Esophagus muscularis mucosa (tissue), 4 donors: ENCODE measurements at regions not wholly inside any gene's neighbourhood (a gene's known extent, or its start where the extent isn't known, plus 50 kb on each side); places are given as distances from the start of the nearest gene placed in this dataset.

Experiments used
- DNase-seq: peaks from one replicate; pipeline ENCODE4 v3.0.0-alpha.2; 2017; ENCODE audit errors: extremely low spot score
- H3K27ac ChIP-seq, 4 donors: fragments of 200-600 bp; sonication (generic); replicated peaks in 1 of 4; 1 replicate in 3 of 4; 2 replicates in 1 of 4; pipeline ENCODE4 v1.5.1; 2016 to 2019; ENCODE audit warnings: mild to moderate bottlenecking in 1 of 4
- H3K27me3 ChIP-seq, 4 donors: fragments of 200-600 bp; sonication (generic); one replicate each; pipeline versions ENCODE4 v1.5.1 to v1.6.0; 2016 to 2019
- H3K36me3 ChIP-seq, 4 donors: fragments of 200-600 bp; sonication (generic); one replicate each; pipeline ENCODE4 v1.5.1; 2016 to 2019
- H3K4me1 ChIP-seq, 4 donors: fragments of 200-600 bp; sonication (generic); one replicate each; pipeline ENCODE4 v1.5.1; 2016 to 2019
- H3K4me3 ChIP-seq, 4 donors: fragments of 200-600 bp; sonication (generic); 1 replicate in 2 of 4; 2 replicates in 2 of 4; pipeline ENCODE4 v1.5.1; 2016 to 2019; ENCODE audit warnings: mild to moderate bottlenecking in 4 of 4, moderate library complexity in 1 of 4
- H3K9me3 ChIP-seq, 4 donors: fragments of 200-600 bp; sonication (generic); 1 replicate in 3 of 4; 2 replicates in 1 of 4; pipeline ENCODE4 v1.5.1; 2016 to 2019
- EP300 ChIP-seq: sonication (generic); formaldehyde crosslinking; IDR thresholded peaks from one replicate; pipeline ENCODE4 v1.6.1; 2017; ENCODE audit warnings: antibody characterized with exemption
- POLR2A ChIP-seq: fragments of 450-650 bp; IDR thresholded peaks from one replicate; pipeline ENCODE4 v1.6.1; 2017; ENCODE audit warnings: antibody characterized with exemption, moderate library complexity, mild to moderate bottlenecking, low read depth
- POLR2AphosphoS5 ChIP-seq, 2 donors: sonication (generic); formaldehyde crosslinking; IDR thresholded peaks; one replicate each; pipeline ENCODE4 v1.6.1; 2017; ENCODE audit warnings: antibody characterized with exemption in 2 of 2
- WGBS: methylation state at CpG from one replicate; pipeline ENCODE4 v1.1.5; 2018; 5-methylcytosine and 5-hydroxymethylcytosine counted together
- intact Hi-C: fragments of 100-400 bp; cut with DNase I; formaldehyde crosslinking; loops from one replicate; pipeline ENCODE4 v1.15.1; 2023
- TF ChIP-seq, protein P1 (sequence below), 3 experiments: fragments of 200-600 bp in 2 of 3; fragments of 450-650 bp in 1 of 3; sonication (generic) in 2 of 3; IDR thresholded peaks; one replicate each; pipeline ENCODE4 v1.5.1; 2017 to 2019; ENCODE audit warnings: antibody characterized with exemption in 3 of 3, mild to moderate bottlenecking in 2 of 3, moderate library complexity in 1 of 3

DNA sequence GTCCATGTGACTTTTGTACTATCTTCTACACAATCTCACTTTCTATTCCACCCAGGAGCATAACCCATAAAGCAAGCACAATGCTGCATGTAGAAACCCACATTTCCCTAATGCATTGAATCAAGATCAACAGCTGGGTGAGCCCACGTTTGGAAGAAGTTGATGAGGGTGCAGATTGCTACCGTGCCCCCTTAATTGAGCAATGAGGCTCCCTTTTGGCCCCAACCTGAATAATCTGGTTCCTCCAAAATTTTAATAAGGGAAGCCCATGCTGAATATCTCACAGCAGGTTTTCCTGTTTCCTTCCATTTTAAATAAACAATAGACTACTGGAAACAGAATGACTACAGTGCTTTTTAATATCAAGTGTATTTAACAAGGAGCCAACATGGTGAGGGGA is 403.6 kb upstream of the SGCG start:
- Histone ChIP-seq H3K27me3 (no peaks in the 10 kb centered on the region), H3K4me3 (no peak overlapping the region), H3K9me3 (no peaks in the 10 kb centered on the region), H3K36me3 (no peaks in the 10 kb centered on the region), H3K4me1 (no peaks in the 10 kb centered on the region), H3K27ac (no peak overlapping the region)
- intact Hi-C loops, result no loop called here
- no peak for DNase-seq
- TF ChIP-seq, protein P1, sequence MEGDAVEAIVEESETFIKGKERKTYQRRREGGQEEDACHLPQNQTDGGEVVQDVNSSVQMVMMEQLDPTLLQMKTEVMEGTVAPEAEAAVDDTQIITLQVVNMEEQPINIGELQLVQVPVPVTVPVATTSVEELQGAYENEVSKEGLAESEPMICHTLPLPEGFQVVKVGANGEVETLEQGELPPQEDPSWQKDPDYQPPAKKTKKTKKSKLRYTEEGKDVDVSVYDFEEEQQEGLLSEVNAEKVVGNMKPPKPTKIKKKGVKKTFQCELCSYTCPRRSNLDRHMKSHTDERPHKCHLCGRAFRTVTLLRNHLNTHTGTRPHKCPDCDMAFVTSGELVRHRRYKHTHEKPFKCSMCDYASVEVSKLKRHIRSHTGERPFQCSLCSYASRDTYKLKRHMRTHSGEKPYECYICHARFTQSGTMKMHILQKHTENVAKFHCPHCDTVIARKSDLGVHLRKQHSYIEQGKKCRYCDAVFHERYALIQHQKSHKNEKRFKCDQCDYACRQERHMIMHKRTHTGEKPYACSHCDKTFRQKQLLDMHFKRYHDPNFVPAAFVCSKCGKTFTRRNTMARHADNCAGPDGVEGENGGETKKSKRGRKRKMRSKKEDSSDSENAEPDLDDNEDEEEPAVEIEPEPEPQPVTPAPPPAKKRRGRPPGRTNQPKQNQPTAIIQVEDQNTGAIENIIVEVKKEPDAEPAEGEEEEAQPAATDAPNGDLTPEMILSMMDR (IDR thresholded peaks at IDR 0.05), result no peak
- TF ChIP-seq EP300, result no peak
- TF ChIP-seq POLR2A, result no peak
- TF ChIP-seq POLR2AphosphoS5 (IDR thresholded peaks at IDR 0.05), result no peak
- WGBS, result 54% methylated on average over 2 of the region's 2 CpGs

GRCh38 chr13:22789027-22789593 is 391.7 kb upstream of the SGCG start:
- Histone ChIP-seq H3K27ac (no peak overlapping the region), H3K9me3 (no peaks in the 10 kb centered on the region), H3K36me3 (no peaks in the 10 kb centered on the region), H3K27me3 (peaks cover 0 to 12% (median 0%) of the 10 kb centered on the region in 4 donors), H3K4me1 (peaks cover 0 to 7% (median 0%) of the 10 kb centered on the region in 4 donors), H3K4me3 (no peak overlapping the region)
- intact Hi-C loops, result no loop called here
- no peak for DNase-seq
- 27% methylated on average over 9 of the region's 9 CpGs for WGBS
- TF ChIP-seq EP300, result no peak
- TF ChIP-seq, protein P1 (IDR thresholded peaks at IDR 0.05), result no peak
- no peak for TF ChIP-seq POLR2AphosphoS5 (IDR thresholded peaks at IDR 0.05)
- TF ChIP-seq POLR2A, result no peak

GRCh38 chr13:22789916-22790315 is 390.9 kb upstream of the SGCG start:
- H3K27me3 ChIP-seq, result peaks cover 0 to 12% (median 0%) of the 10 kb centered on the region in 4 donors
- H3K9me3 ChIP-seq, result no peaks in the 10 kb centered on the region
- no peaks in the 10 kb centered on the region for H3K36me3 ChIP-seq
- TF ChIP-seq EP300 (no peak), POLR2AphosphoS5 (IDR thresholded peaks at IDR 0.05) (no peak), POLR2A (no peak)
- TF ChIP-seq, protein P1 (IDR thresholded peaks at IDR 0.05), result no peak
- 76% methylated on average over 3 of the region's 3 CpGs for WGBS
- intact Hi-C loops, result no loop called here
- no peak for DNase-seq
- no peak overlapping the region for H3K4me3 ChIP-seq
- peaks cover 0 to 7% (median 0%) of the 10 kb centered on the region in 4 donors for H3K4me1 ChIP-seq
- H3K27ac ChIP-seq, result no peak overlapping the region

GRCh38 chr13:22793598-22794134 is 387.1 kb upstream of the SGCG start:
- H3K27ac ChIP-seq, result no peak overlapping the region
- peaks cover 0 to 23% (median 0%) of the 10 kb centered on the region in 4 donors for H3K27me3 ChIP-seq
- peaks cover 0 to 7% (median 0%) of the 10 kb centered on the region in 4 donors for H3K4me1 ChIP-seq
- no peak overlapping the region for H3K4me3 ChIP-seq
- intact Hi-C loops, result no loop called here
- H3K9me3 ChIP-seq, result no peaks in the 10 kb centered on the region
- 87% methylated on average over 10 of the region's 10 CpGs for WGBS
- TF ChIP-seq, protein P1 (IDR thresholded peaks at IDR 0.05), result no peak
- TF ChIP-seq POLR2A, result no peak
- TF ChIP-seq EP300, result no peak
- no peak for TF ChIP-seq POLR2AphosphoS5 (IDR thresholded peaks at IDR 0.05)
- no peak for DNase-seq
- no peaks in the 10 kb centered on the region for H3K36me3 ChIP-seq
